ENCODE measurements at regions not wholly inside any gene's neighbourhood (a gene's known extent, or its start where the extent isn't known, plus 50 kb on each side); places are given as distances from the start of the nearest gene placed in this dataset.

DNA sequence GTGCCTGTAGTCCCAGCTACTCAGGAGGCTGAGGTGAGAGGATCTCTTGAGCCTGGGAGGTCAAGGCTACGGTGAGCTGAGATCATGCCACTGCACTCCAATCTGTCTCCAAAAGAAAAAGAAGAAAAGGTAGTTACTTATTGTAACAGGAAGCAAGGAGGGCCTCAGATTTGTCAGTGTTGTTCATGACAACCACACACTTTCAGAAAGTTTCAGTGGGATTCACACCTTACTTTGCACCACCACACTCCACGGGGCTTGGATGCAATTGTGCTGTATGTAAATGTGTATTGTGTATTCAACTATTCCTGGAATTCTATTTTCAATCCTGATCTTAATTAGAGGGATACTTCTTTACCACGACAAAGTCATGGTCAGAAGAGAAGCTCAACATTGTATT lies 142.6 kb downstream of the ELOVL4 start:
- Histone ChIP-seq H2BK15ac (ENCODE audit: low read length) (no peak overlapping the region), H2BK5ac (ENCODE audit: low read length) (no peak overlapping the region), H3K27me3 (ENCODE audit: control insufficient read depth in 3 of 3, insufficient read depth in 3 of 3, low read depth in 1 of 3, low read length in 3 of 3) (peaks cover 0 to 7% (median 0%) of the 10 kb centered on the region in 3 experiments), H3K9me3 (replicated peaks in 1 of 2; ENCODE audit: control insufficient read depth in 2 of 2, insufficient read depth in 1 of 2, low read depth in 1 of 2, low read length in 2 of 2) (no peaks in the 10 kb centered on the region), H3K4ac (ENCODE audit: low read length) (no peak overlapping the region), H3K9ac (ENCODE audit: low read depth, low read length, poor library complexity) (no peak overlapping the region), H3K4me3 (ENCODE audit: low read length in 2 of 2) (no peak overlapping the region), H3K14ac (ENCODE audit: low read length) (no peak overlapping the region), H4K91ac (ENCODE audit: low read depth, low read length, poor library complexity) (no peak overlapping the region), H2BK120ac (ENCODE audit: low read depth, low read length) (no peak overlapping the region), H3K27ac (replicated peaks; ENCODE audit: low read length) (no peak overlapping the region), H2BK12ac (ENCODE audit: low read length) (no peak overlapping the region), H3K4me1 (ENCODE audit: control insufficient read depth in 2 of 2, insufficient read depth in 1 of 2, low read depth in 1 of 2, low read length in 2 of 2) (peaks cover 9 to 15% of the 10 kb centered on the region in 2 donors), H4K8ac (ENCODE audit: low read depth, low read length) (no peak overlapping the region), H3K4me2 (ENCODE audit: insufficient read depth, low read length, poor library complexity, severe bottlenecking) (no peak overlapping the region), H3K79me1 (ENCODE audit: low read depth, low read length) (no peaks in the 10 kb centered on the region), H3K18ac (ENCODE audit: low read length) (no peak overlapping the region), H2AK5ac (ENCODE audit: low read depth, low read length) (no peak overlapping the region), H3K36me3 (replicated peaks in 1 of 2; ENCODE audit: control insufficient read depth in 2 of 2, insufficient read depth in 2 of 2, low read length in 2 of 2) (no peaks in the 10 kb centered on the region), H2AFZ (ENCODE audit: low read length) (no peak overlapping the region), H3K23ac (ENCODE audit: low read depth, low read length, poor library complexity) (no peak overlapping the region)
- no CpG with 5 or more reads among the region's 3 CpGs for WGBS, 2 donors (ENCODE audit: extremely low coverage in 2 of 2, insufficient read length in 2 of 2, insufficient replicate concordance in 1 of 2)
- no peak for DNase-seq (ENCODE audit: low spot score)

DNA sequence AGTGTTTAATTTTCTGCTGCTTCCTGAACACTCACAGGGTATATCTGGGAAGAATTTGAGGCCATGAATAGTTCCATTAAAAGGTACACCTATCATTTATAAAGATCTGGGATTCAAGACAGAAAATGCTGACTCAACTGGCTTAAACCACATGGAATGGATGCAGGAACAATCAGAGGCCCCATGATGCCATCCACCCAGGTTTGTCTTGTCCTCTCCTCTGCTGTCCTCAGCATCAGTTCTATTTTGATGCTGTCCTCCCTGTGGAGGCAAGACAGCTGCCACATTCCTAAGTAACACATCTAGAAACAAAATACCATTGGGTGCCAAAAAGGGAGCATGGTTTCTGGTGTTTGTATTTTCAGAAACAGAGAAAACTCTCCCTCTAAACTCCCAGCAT lies 143.4 kb downstream of the ELOVL4 start:
- no peak overlapping the region for H3K27ac ChIP-seq (replicated peaks; ENCODE audit: low read length)
- H3K36me3 ChIP-seq (replicated peaks in 1 of 2; ENCODE audit: control insufficient read depth in 2 of 2, insufficient read depth in 2 of 2, low read length in 2 of 2): no peaks in the 10 kb centered on the region
- H4K8ac ChIP-seq (ENCODE audit: low read depth, low read length): no peak overlapping the region
- no peak for DNase-seq (ENCODE audit: low spot score)
- H3K79me1 ChIP-seq (ENCODE audit: low read depth, low read length): no peaks in the 10 kb centered on the region
- H2BK15ac ChIP-seq (ENCODE audit: low read length): no peak overlapping the region
- no peak overlapping the region for H3K4me2 ChIP-seq (ENCODE audit: insufficient read depth, low read length, poor library complexity, severe bottlenecking)
- H3K4me1 ChIP-seq (ENCODE audit: control insufficient read depth in 2 of 2, insufficient read depth in 1 of 2, low read depth in 1 of 2, low read length in 2 of 2): peaks cover 6 to 14% of the 10 kb centered on the region in 2 donors
- no peak overlapping the region for H3K23ac ChIP-seq (ENCODE audit: low read depth, low read length, poor library complexity)
- H2AK5ac ChIP-seq (ENCODE audit: low read depth, low read length): no peak overlapping the region
- no peaks in the 10 kb centered on the region for H3K9me3 ChIP-seq (replicated peaks in 1 of 2; ENCODE audit: control insufficient read depth in 2 of 2, insufficient read depth in 1 of 2, low read depth in 1 of 2, low read length in 2 of 2)
- no peak overlapping the region for H2BK12ac ChIP-seq (ENCODE audit: low read length)
- H3K9ac ChIP-seq (ENCODE audit: low read depth, low read length, poor library complexity): no peak overlapping the region
- H3K4ac ChIP-seq (ENCODE audit: low read length): no peak overlapping the region
- H3K27me3 ChIP-seq (ENCODE audit: control insufficient read depth in 3 of 3, insufficient read depth in 3 of 3, low read depth in 1 of 3, low read length in 3 of 3): peaks cover 0 to 6% (median 0%) of the 10 kb centered on the region in 3 experiments
- no peak overlapping the region for H3K4me3 ChIP-seq (ENCODE audit: low read length in 2 of 2)
- H2BK5ac ChIP-seq (ENCODE audit: low read length): no peak overlapping the region
- H2AFZ ChIP-seq (ENCODE audit: low read length): no peak overlapping the region
- no peak overlapping the region for H2BK120ac ChIP-seq (ENCODE audit: low read depth, low read length)
- no peak overlapping the region for H3K14ac ChIP-seq (ENCODE audit: low read length)
- no peak overlapping the region for H3K18ac ChIP-seq (ENCODE audit: low read length)
- no peak overlapping the region for H4K91ac ChIP-seq (ENCODE audit: low read depth, low read length, poor library complexity)

DNA sequence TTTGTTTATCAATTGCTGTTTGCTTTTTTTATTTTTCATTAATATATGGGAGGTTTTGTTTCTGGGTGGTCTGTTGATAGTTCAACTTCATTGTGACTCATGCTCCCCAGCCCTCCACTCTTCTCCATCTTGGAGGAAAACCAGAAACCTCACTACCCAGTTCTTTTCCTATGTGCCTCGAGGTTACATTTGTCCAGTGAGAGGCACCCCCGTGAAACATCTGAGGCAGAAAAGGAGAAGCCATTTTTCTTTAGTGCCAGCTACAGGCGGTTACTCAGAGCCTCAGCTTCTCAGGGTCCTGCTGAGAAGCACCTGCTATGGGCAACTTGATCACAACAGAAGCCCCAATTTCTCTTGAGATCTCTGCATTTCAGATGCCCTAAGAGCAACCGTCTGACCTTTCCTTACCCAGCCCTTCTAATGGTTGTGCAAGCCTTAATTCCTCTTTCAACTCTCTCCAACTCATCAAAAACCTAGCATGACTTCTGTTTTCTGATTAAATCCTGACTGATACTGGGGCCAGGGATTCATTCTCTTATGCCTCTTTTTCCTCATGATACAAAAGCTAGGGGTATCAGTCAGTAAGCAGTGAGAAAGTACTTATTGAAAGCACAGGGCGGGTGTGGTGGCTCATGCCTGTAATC lies 144.6 kb downstream of the ELOVL4 start:
- no peak overlapping the region for H2BK12ac ChIP-seq (ENCODE audit: low read length)
- no peak overlapping the region for H2AK5ac ChIP-seq (ENCODE audit: low read depth, low read length)
- H4K91ac ChIP-seq (ENCODE audit: low read depth, low read length, poor library complexity): no peak overlapping the region
- no peak overlapping the region for H3K9ac ChIP-seq (ENCODE audit: low read depth, low read length, poor library complexity)
- no peaks in the 10 kb centered on the region for H3K79me1 ChIP-seq (ENCODE audit: low read depth, low read length)
- no peak overlapping the region for H3K23ac ChIP-seq (ENCODE audit: low read depth, low read length, poor library complexity)
- H2BK120ac ChIP-seq (ENCODE audit: low read depth, low read length): no peak overlapping the region
- no peaks in the 10 kb centered on the region for H3K27me3 ChIP-seq (ENCODE audit: control insufficient read depth in 3 of 3, insufficient read depth in 3 of 3, low read depth in 1 of 3, low read length in 3 of 3)
- no peak overlapping the region for H3K14ac ChIP-seq (ENCODE audit: low read length)
- no peak overlapping the region for H4K8ac ChIP-seq (ENCODE audit: low read depth, low read length)
- H3K4ac ChIP-seq (ENCODE audit: low read length): no peak overlapping the region
- H2AFZ ChIP-seq (ENCODE audit: low read length): no peak overlapping the region
- H3K27ac ChIP-seq (replicated peaks; ENCODE audit: low read length): no peak overlapping the region
- no peaks in the 10 kb centered on the region for H3K9me3 ChIP-seq (replicated peaks in 1 of 2; ENCODE audit: control insufficient read depth in 2 of 2, insufficient read depth in 1 of 2, low read depth in 1 of 2, low read length in 2 of 2)
- peaks cover 4 to 11% of the 10 kb centered on the region in 2 donors for H3K4me1 ChIP-seq (ENCODE audit: control insufficient read depth in 2 of 2, insufficient read depth in 1 of 2, low read depth in 1 of 2, low read length in 2 of 2)
- DNase-seq (ENCODE audit: low spot score): no peak
- no peak overlapping the region for H3K4me3 ChIP-seq (ENCODE audit: low read length in 2 of 2)
- no peaks in the 10 kb centered on the region for H3K36me3 ChIP-seq (replicated peaks in 1 of 2; ENCODE audit: control insufficient read depth in 2 of 2, insufficient read depth in 2 of 2, low read length in 2 of 2)
- no peak overlapping the region for H3K18ac ChIP-seq (ENCODE audit: low read length)
- no peak overlapping the region for H2BK15ac ChIP-seq (ENCODE audit: low read length)
- no peak overlapping the region for H2BK5ac ChIP-seq (ENCODE audit: low read length)
- no CpG with 5 or more reads among the region's 5 CpGs for WGBS, 2 donors (ENCODE audit: extremely low coverage in 2 of 2, insufficient read length in 2 of 2, insufficient replicate concordance in 1 of 2)
- H3K4me2 ChIP-seq (ENCODE audit: insufficient read depth, low read length, poor library complexity, severe bottlenecking): no peak overlapping the region

DNA sequence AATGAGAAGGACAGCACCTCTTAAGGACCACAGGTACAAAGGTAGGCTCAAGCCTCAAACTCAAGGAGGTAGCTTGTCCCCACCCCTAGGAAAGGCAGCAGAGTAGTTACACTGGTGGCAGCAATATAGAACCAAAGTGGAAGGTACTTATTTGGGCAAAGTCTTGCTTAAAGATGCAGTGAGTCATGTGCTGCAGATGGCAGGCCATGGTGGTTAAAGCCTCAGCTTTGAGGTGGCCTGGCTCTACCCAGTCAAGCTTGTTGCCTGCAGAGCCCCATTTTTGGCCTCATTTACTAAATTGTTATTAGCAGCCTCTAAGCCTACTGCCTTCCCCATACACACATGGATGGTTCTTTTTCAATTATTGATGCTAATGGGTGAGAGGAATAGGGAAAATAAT lies 146.0 kb downstream of the ELOVL4 start:
- H2AFZ ChIP-seq (ENCODE audit: low read length): no peak overlapping the region
- no peak overlapping the region for H3K4ac ChIP-seq (ENCODE audit: low read length)
- peak overlapping the region; percentile 4 for H2BK15ac ChIP-seq (ENCODE audit: low read length)

More for the DNA sequence above, 146.0 kb downstream of the ELOVL4 start:
- Histone ChIP-seq H2BK120ac (ENCODE audit: low read depth, low read length) (no peak overlapping the region), H3K23ac (ENCODE audit: low read depth, low read length, poor library complexity) (no peak overlapping the region), H3K36me3 (replicated peaks in 1 of 2; ENCODE audit: control insufficient read depth in 2 of 2, insufficient read depth in 2 of 2, low read length in 2 of 2) (no peaks in the 10 kb centered on the region), H3K79me1 (ENCODE audit: low read depth, low read length) (no peaks in the 10 kb centered on the region), H2AK5ac (ENCODE audit: low read depth, low read length) (peak overlapping the region; percentile 3), H3K9ac (ENCODE audit: low read depth, low read length, poor library complexity) (no peak overlapping the region), H4K91ac (ENCODE audit: low read depth, low read length, poor library complexity) (peak overlapping the region; percentile 19), H2BK12ac (ENCODE audit: low read length) (no peak overlapping the region), H3K4me1 (ENCODE audit: control insufficient read depth in 2 of 2, insufficient read depth in 1 of 2, low read depth in 1 of 2, low read length in 2 of 2) (peaks cover 9 to 11% of the 10 kb centered on the region in 2 donors), H3K18ac (ENCODE audit: low read length) (no peak overlapping the region), H3K9me3 (replicated peaks in 1 of 2; ENCODE audit: control insufficient read depth in 2 of 2, insufficient read depth in 1 of 2, low read depth in 1 of 2, low read length in 2 of 2) (no peaks in the 10 kb centered on the region), H2BK5ac (ENCODE audit: low read length) (no peak overlapping the region), H3K4me2 (ENCODE audit: insufficient read depth, low read length, poor library complexity, severe bottlenecking) (no peak overlapping the region), H3K27ac (replicated peaks; ENCODE audit: low read length) (no peak overlapping the region), H3K4me3 (ENCODE audit: low read length in 2 of 2) (no peak overlapping the region), H4K8ac (ENCODE audit: low read depth, low read length) (no peak overlapping the region), H3K14ac (ENCODE audit: low read length) (no peak overlapping the region), H3K27me3 (ENCODE audit: control insufficient read depth in 3 of 3, insufficient read depth in 3 of 3, low read depth in 1 of 3, low read length in 3 of 3) (no peaks in the 10 kb centered on the region)
- no peak for DNase-seq (ENCODE audit: low spot score)
